ENCODE measurements at regions not wholly inside any gene's neighbourhood (a gene's known extent, or its start where the extent isn't known, plus 50 kb on each side); places are given as distances from the start of the nearest gene placed in this dataset.

GRCh38 chr13:91024157-91024792 is 323.2 kb upstream of the MIR17HG start:
- TF ChIP-seq POLR2A (IDR thresholded peaks at IDR 0.05) = no peak
- no peak for TF ChIP-seq CTCF (IDR thresholded peaks at IDR 0.05)
- no peak for TF ChIP-seq POLR2AphosphoS5 (IDR thresholded peaks at IDR 0.05)
